ENCODE measurements at regions not wholly inside any gene's neighbourhood (a gene's known extent, or its start where the extent isn't known, plus 50 kb on each side); places are given as distances from the start of the nearest gene placed in this dataset.

DNA sequence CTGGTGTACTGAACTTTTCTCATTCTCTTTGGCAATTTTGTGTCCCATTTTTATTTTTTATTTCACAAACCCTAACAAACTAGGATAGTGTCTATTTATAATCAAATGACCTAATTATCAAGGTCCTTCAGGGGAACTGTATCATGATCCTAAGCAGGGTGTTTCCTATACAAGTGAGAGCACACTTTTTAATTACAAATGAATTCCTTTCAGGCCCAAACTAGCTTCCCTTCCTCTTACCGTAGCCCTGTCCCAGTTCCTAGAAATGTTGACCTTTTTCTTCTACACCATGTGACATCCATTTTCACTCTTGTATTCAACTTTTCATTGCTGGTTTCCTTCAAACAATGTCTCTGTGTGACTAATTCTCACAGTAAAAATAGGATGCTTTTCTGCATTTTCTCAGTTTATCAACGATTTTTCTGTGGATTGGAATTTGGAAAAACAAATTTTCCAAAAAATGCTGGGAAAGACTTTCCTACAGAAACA, 411.4 kb downstream of the CCDC91 start:
- DNase-seq (ENCODE audit: low read depth) (no peak), FAIRE-seq (no peak)

DNA sequence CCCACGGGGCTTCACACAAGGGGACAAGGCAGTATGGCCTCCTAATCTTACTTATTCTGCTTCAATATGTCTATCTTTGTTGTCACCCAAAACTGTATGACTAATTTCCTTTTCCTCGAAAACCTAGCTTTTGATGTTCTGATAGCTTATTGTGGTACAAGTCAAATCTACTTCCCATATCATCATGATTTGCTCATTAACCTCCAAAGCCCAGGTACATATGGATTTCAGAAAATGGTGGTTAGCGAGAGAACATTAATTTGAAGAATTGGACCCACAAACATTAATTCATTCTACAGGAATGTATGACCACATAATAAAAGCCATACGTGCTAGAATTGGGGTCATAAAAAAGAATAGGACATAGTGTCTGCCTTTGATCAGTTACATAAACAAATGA, 412.5 kb downstream of the CCDC91 start:
- H3K27me3 ChIP-seq (ENCODE audit: control insufficient read depth, insufficient read depth, low read length): no peaks in the 10 kb centered on the region
- TF ChIP-seq, protein P1, sequence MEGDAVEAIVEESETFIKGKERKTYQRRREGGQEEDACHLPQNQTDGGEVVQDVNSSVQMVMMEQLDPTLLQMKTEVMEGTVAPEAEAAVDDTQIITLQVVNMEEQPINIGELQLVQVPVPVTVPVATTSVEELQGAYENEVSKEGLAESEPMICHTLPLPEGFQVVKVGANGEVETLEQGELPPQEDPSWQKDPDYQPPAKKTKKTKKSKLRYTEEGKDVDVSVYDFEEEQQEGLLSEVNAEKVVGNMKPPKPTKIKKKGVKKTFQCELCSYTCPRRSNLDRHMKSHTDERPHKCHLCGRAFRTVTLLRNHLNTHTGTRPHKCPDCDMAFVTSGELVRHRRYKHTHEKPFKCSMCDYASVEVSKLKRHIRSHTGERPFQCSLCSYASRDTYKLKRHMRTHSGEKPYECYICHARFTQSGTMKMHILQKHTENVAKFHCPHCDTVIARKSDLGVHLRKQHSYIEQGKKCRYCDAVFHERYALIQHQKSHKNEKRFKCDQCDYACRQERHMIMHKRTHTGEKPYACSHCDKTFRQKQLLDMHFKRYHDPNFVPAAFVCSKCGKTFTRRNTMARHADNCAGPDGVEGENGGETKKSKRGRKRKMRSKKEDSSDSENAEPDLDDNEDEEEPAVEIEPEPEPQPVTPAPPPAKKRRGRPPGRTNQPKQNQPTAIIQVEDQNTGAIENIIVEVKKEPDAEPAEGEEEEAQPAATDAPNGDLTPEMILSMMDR (IDR thresholded peaks at IDR 0.05; ENCODE audit: insufficient read depth, low read length, severe bottlenecking): no peak
- FAIRE-seq (no peak), DNase-seq (ENCODE audit: low read depth) (no peak)
- no peaks in the 10 kb centered on the region for H3K36me3 ChIP-seq (ENCODE audit: control insufficient read depth, insufficient read depth, low read length)
- H3K4me3 ChIP-seq (ENCODE audit: low read depth, low read length): no peak overlapping the region

More for the DNA sequence above, 411.4 kb downstream of the CCDC91 start:
- TF ChIP-seq, protein P1 (IDR thresholded peaks at IDR 0.05; ENCODE audit: insufficient read depth, low read length, severe bottlenecking): no peak
- Histone ChIP-seq H3K27me3 (ENCODE audit: control insufficient read depth, insufficient read depth, low read length) (no peaks in the 10 kb centered on the region), H3K36me3 (ENCODE audit: control insufficient read depth, insufficient read depth, low read length) (no peaks in the 10 kb centered on the region), H3K4me3 (ENCODE audit: low read depth, low read length) (no peak overlapping the region)

DNA sequence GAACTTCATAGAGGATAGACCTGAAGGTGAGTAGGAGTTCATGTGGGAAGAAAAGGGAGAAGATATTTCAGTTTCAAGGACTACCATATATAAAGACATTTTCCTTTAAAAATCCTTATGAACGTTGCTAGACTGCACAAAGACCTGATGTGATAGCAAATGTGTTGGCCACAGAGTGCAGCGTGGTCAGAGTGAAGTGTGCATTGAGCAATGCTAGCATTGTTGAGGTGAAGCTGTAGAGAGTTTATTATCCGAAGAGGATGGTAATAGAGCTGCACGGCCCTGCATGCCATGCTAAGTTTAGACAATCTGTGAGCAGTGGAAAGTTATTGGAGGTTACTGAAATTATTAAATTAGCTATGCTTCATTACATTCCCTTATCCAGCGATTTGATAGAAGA, 413.0 kb downstream of the CCDC91 start:
- no peak overlapping the region for H3K4me3 ChIP-seq (ENCODE audit: low read depth, low read length)
- TF ChIP-seq, protein P1 (IDR thresholded peaks at IDR 0.05; ENCODE audit: insufficient read depth, low read length, severe bottlenecking): no peak
- DNase-seq (ENCODE audit: low read depth) (no peak), FAIRE-seq (no peak)
- no peaks in the 10 kb centered on the region for H3K36me3 ChIP-seq (ENCODE audit: control insufficient read depth, insufficient read depth, low read length)
- H3K27me3 ChIP-seq (ENCODE audit: control insufficient read depth, insufficient read depth, low read length): no peaks in the 10 kb centered on the region

DNA sequence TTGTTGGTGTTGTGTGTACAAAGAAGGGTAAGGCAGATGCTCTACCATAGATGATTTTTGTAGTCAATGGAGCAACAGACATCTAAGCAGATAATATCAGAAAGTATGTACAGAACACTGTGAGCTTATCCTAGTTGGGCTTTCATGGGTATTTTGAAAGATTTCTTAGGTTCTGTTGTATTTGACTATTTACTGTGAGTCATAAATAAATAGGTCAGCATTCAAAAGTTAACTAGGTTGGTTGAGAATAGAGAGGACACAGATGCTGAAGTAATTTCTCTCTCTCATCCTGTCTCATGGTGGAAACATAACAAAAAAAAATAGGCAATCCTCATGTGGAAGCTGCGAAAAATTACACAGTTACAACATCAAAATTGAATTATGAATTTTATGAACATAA, 413.5 kb downstream of the CCDC91 start:
- FAIRE-seq (no peak), DNase-seq (ENCODE audit: low read depth) (no peak)
- Histone ChIP-seq H3K4me3 (ENCODE audit: low read depth, low read length) (no peak overlapping the region), H3K36me3 (ENCODE audit: control insufficient read depth, insufficient read depth, low read length) (no peaks in the 10 kb centered on the region), H3K27me3 (ENCODE audit: control insufficient read depth, insufficient read depth, low read length) (no peaks in the 10 kb centered on the region)
- TF ChIP-seq, protein P1 (IDR thresholded peaks at IDR 0.05; ENCODE audit: insufficient read depth, low read length, severe bottlenecking): no peak

DNA sequence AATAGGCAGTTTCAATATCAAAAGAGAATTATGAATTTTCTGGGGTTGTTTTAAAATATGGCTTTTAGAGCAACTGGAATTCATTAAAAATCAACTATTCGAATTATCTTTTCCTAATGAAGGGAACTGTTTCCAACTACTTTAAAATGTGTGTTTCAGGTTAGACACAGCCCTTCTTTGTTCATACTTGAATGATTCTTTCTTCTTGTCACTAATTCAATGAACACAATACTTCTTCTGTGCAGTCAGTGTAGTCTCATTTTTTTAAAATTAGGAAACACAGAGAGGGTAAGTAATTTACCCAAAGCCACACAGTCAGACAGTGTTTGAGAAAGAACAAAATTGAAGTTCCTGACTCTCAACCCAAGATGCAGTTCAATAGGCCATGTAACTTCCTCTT, 414.0 kb downstream of the CCDC91 start:
- FAIRE-seq (no peak), DNase-seq (ENCODE audit: low read depth) (no peak)

More for the DNA sequence above, 414.0 kb downstream of the CCDC91 start:
- TF ChIP-seq, protein P1 (IDR thresholded peaks at IDR 0.05; ENCODE audit: insufficient read depth, low read length, severe bottlenecking): no peak
- Histone ChIP-seq H3K27me3 (ENCODE audit: control insufficient read depth, insufficient read depth, low read length) (no peaks in the 10 kb centered on the region), H3K36me3 (ENCODE audit: control insufficient read depth, insufficient read depth, low read length) (no peaks in the 10 kb centered on the region), H3K4me3 (ENCODE audit: low read depth, low read length) (no peak overlapping the region)

Data from bronchial epithelial cell (primary cell).